Sigmoid colon (tissue), 4 donors: ENCODE measurements at regions not wholly inside any gene's neighbourhood (a gene's known extent, or its start where the extent isn't known, plus 50 kb on each side); places are given as distances from the start of the nearest gene placed in this dataset.
"Not testable (repeated sequence)": the region's sequence is repeated elsewhere in the genome, so short reads cannot be mapped to it uniquely, and the experiment has no call there.

Experiments used
- EP300 ChIP-seq, 4 donors: sonication (generic); formaldehyde crosslinking; IDR thresholded peaks; one replicate each; pipeline ENCODE4 v1.6.1; 2017; ENCODE audit warnings: antibody characterized with exemption in 4 of 4
- POLR2A ChIP-seq, 2 donors: fragments of 450-650 bp; IDR thresholded peaks; one replicate each; pipeline ENCODE4 v1.6.1; 2016; ENCODE audit warnings: antibody characterized with exemption in 2 of 2, mild to moderate bottlenecking in 2 of 2, moderate library complexity in 2 of 2

- not testable (repeated sequence) for TF ChIP-seq EP300, POLR2A (IDR thresholded peaks at IDR 0.05)
These were observed 205.8 kb downstream of the ALG10 start for GRCh38 chr12:34228046-34228445.
